Epithelial cell of prostate (primary cell): ENCODE measurements at regions not wholly inside any gene's neighbourhood (a gene's known extent, or its start where the extent isn't known, plus 50 kb on each side); places are given as distances from the start of the nearest gene placed in this dataset.
"Not testable (repeated sequence)": the region's sequence is repeated elsewhere in the genome, so short reads cannot be mapped to it uniquely, and the experiment has no call there.

ENCODE experiments used
- DNase-seq: peaks from one replicate; pipeline ENCODE4 v3.0.0-alpha.2; 2011; ENCODE audit warnings: low read depth, low spot score
- H3K27ac ChIP-seq: fragments of 450-650 bp; 2 replicates; pipeline ENCODE4 v1.5.1; 2017; ENCODE audit warnings: mild to moderate bottlenecking

GRCh38 chr1:227420147-227420546 is 101.9 kb upstream of the CDC42BPA start:
- H3K27ac ChIP-seq = no peak overlapping the region
- no peak for DNase-seq

GRCh38 chr1:227417756-227418480 is 99.6 kb upstream of the CDC42BPA start:
- no peak overlapping the region for H3K27ac ChIP-seq
- no peak for DNase-seq

- H3K27ac ChIP-seq = no peak overlapping the region
- no peak for DNase-seq
These were observed 98.0 kb upstream of the CDC42BPA start for GRCh38 chr1:227416156-227416830.

- DNase-seq = no peak
- H3K27ac ChIP-seq = no peak overlapping the region
These were observed 97.0 kb upstream of the CDC42BPA start for GRCh38 chr1:227415115-227415790.

GRCh38 chr1:227411066-227411465 is 92.8 kb upstream of the CDC42BPA start:
- no peak overlapping the region for H3K27ac ChIP-seq
- no peak for DNase-seq

- not testable (repeated sequence) for DNase-seq, H3K27ac ChIP-seq
These were observed 88.0 kb upstream of the CDC42BPA start for GRCh38 chr1:227406332-227406731.

GRCh38 chr1:227403535-227403934 is 85.2 kb upstream of the CDC42BPA start:
- no peak overlapping the region for H3K27ac ChIP-seq
- DNase-seq = no peak

GRCh38 chr1:227401562-227402342 is 83.5 kb upstream of the CDC42BPA start:
- H3K27ac ChIP-seq = no peak overlapping the region
- no peak for DNase-seq

- no peak overlapping the region for H3K27ac ChIP-seq
- DNase-seq = no peak
These were observed 80.9 kb upstream of the CDC42BPA start for GRCh38 chr1:227399152-227399730.

- DNase-seq = no peak
- H3K27ac ChIP-seq = no peak overlapping the region
These were observed 79.2 kb upstream of the CDC42BPA start for GRCh38 chr1:227397354-227397978.

GRCh38 chr1:227396539-227397353 is 78.5 kb upstream of the CDC42BPA start:
- no peak for DNase-seq
- no peak overlapping the region for H3K27ac ChIP-seq

- DNase-seq = no peak
- no peak overlapping the region for H3K27ac ChIP-seq
These were observed 77.2 kb upstream of the CDC42BPA start for GRCh38 chr1:227395426-227396028.

GRCh38 chr1:227392984-227393764 is 74.9 kb upstream of the CDC42BPA start:
- no peak for DNase-seq
- no peak overlapping the region for H3K27ac ChIP-seq

GRCh38 chr1:227391879-227392278 is 73.6 kb upstream of the CDC42BPA start:
- no peak for DNase-seq
- no peak overlapping the region for H3K27ac ChIP-seq

GRCh38 chr1:227391211-227391610 is 72.9 kb upstream of the CDC42BPA start:
- DNase-seq = no peak
- H3K27ac ChIP-seq = no peak overlapping the region

GRCh38 chr1:227390525-227390924 is 72.2 kb upstream of the CDC42BPA start:
- DNase-seq = no peak
- no peak overlapping the region for H3K27ac ChIP-seq

GRCh38 chr1:227388214-227389168 is 70.2 kb upstream of the CDC42BPA start:
- no peak for DNase-seq
- no peak overlapping the region for H3K27ac ChIP-seq
